Stimulated activated CD8-positive, alpha-beta memory T cell treated with anti-CD3 and anti-CD28 coated beads, Interleukin-12 subunit alpha, Interleukin-12 subunit beta, amount 100 ng/mL, for 1 hour (primary cell): ENCODE measurements at regions not wholly inside any gene's neighbourhood (a gene's known extent, or its start where the extent isn't known, plus 50 kb on each side); places are given as distances from the start of the nearest gene placed in this dataset.

ENCODE experiments used
- DNase-seq: peaks from one replicate; pipeline ENCODE4 v3.0.0-alpha.2; 2020; ENCODE audit warnings: low read depth

GRCh38 chr18:78071166-78071710 is 821.6 kb downstream of the GALR1 start:
- DNase-seq = no peak

DNA sequence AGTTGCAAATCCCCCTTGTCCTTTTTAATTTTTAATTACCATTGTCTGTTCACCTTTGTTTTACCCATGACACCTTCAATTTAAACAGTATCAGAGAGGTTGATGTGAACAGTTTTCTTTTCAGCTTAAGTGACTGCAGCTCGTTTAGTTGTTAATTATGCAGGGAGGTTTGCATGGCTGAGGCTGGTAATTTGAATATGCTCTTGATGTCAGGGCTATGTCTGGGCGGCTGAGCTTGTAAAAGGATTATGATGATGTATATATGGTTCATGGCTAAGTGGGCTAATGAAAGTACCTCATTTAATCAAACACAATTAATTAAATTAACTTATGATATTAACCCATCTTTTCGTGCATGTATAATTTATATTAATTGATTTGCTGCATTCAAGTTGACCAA is 822.1 kb downstream of the GALR1 start:
- no peak for DNase-seq

GRCh38 chr18:78072375-78072774 is 822.7 kb downstream of the GALR1 start:
- DNase-seq = no peak

DNA sequence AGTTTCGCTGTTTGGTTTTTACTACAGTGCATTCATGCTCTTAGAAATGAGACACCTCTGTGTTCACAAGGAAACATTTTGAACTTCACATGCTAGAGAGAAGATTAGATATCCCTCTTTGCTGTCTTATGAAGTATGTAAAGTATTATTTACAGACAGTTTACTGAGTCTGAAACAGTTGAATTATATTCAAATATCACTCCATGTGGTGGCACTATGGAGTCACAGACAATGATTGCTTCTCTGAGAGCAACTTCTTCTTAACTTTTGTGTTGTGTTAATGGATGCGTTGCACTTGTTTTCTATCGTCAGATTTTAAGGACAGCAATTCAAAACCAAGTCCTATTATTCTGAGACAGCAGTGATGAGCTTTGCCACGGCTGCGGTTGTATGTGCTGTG is 823.6 kb downstream of the GALR1 start:
- DNase-seq = no peak

- no peak for DNase-seq
Observed at GRCh38 chr18:78074400-78075020, 824.9 kb downstream of the GALR1 start.

DNA sequence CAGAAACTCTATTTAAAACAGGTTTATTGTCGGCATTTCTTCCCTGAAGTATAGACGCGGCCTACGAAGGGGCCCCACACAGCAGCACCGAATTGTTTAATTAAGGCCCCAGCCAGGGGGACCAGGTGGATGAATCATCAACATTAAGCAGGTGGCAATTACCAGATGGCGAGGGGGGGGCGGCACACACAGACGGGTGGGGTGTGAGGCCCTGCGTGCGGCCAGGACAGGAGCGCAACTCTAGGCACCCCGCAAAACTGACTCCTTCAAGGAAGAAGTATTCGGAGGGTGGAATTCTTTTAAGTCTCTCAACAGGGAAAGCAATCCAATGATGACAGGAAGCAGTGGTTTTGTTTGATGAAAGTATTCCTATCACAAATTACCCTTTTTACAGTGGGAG is 830.4 kb downstream of the GALR1 start:
- DNase-seq = no peak

DNA sequence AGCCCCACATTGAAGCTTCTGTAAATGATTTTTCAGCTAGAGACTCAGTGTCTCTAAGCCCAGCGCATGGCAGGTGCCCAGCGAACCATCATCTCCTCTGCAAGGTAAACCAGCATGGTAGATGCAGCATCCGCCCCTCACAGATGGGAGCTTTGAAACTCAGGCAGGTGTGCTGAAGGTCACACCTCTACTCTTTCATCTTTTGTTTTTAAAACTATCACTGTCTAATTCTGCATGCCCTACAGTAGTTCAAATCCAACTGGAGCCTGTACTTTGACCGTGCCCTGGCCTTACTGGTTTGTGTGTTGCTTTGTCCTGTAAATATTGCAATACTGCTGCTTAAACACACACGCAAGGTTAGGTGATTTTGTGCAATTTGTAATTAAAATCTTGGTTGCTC is 831.1 kb downstream of the GALR1 start:
- DNase-seq = no peak

- no peak for DNase-seq
Observed at GRCh38 chr18:78082816-78083215, 833.2 kb downstream of the GALR1 start.

- no peak for DNase-seq
Observed at GRCh38 chr18:78085241-78086185, 835.9 kb downstream of the GALR1 start.

DNA sequence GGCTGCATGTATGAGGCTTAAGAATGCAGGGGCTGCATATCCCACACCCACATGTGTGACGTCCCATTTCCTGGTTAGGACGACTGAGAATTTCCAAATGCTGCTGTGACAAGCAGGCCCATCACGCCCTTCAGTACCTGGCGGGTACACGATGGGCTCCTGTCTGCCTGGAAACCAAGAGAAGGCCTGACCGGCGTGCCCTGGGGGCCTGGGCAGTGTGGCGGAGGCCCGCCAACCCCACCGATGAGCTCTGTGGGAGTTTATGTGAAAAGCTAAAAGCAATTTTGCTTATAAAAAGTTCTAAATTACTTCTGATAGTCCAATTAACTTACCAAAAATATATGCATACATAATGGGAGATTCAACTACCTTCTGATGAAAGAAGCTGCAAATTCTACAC is 837.3 kb downstream of the GALR1 start:
- no peak for DNase-seq

GRCh38 chr18:78087338-78087737 is 837.7 kb downstream of the GALR1 start:
- DNase-seq = no peak

DNA sequence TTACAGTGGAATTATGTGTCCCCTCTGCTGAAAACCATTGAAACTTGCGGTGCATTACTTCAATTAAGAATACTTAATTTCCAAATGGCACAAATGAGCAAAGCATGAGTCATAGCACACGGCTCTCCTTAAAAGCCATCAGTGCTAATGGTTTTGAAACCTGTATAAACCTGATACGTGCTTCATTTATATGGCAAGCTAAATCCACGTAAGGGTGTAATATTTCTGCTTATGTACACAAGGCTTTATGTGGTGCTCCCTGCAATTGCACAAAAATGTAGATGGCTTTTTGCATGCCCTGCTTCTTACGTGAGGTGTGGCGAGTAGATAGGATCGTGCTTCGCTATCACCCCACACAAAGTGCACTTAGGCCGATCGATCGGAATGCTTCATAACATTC is 840.9 kb downstream of the GALR1 start:
- DNase-seq = no peak

- DNase-seq = no peak
Observed at GRCh38 chr18:78092901-78093300, 843.3 kb downstream of the GALR1 start.

DNA sequence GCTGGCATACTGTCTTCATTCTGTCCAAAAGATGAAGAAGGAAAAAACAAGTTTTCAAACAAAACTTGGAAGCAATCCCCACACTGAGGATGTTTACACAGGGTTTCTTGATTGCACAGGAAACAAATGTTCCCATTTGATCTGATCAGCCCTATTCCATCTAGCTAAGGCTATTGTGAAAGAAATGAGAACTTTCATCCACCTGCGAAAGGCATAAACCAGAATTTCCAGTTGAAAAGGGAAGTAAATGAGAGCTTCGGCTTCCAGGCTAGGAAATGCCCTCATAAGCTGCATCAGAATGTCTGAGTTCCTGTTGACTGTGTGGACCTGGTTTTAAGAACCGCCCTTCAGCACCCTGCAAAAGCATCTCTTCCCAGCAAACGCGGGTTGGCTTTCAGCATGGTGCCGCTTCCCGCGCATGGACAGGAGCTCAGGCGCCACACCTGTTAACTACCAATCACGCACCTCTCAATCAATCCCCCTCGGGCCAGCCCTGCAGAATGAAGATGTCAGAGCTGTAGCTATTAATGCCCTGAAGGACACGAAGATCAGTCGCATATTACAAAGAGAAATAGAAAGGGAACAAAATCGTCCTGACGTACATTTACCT is 850.4 kb downstream of the GALR1 start:
- DNase-seq = no peak

DNA sequence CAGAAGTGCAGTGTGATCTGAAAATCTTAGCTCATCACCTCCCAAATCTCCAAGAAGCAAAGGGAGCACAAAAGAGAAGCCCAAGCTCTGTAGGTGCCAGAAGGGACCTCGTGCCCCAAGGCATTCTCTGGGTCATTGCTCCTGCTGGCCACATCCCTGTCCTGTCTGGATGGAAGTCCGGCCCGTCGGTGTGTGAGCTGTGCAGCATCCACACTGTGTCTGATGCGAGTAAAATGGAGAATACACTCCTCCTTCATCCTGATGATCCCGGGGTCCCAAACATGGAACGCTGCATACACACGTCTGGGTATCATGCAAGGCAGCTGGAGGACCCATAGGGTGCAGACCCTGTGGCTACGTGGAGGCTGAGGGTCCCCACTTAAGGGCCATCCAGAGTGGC is 851.4 kb downstream of the GALR1 start:
- no peak for DNase-seq

DNA sequence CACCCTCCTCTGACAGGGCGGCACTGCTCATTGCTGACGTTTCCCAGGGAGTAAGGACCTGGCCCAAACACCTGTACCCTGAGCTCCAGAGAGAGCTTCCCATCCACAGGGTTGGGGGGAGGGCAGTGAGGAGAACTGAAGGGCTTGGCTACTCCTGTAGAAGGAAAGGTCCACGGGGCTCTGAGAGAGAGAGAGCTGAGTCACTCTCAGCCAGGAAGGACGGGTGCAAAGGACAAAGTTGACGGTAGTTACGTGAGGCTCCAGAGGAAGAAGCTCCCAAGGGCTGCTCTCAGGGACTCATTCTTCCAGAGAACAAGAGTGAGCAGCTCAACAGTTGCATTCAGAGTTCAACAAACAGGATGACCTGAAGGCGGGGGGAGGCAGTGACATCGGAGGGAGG is 852.5 kb downstream of the GALR1 start:
- no peak for DNase-seq

- no peak for DNase-seq
Observed at GRCh38 chr18:78105611-78106010, 856.0 kb downstream of the GALR1 start.

DNA sequence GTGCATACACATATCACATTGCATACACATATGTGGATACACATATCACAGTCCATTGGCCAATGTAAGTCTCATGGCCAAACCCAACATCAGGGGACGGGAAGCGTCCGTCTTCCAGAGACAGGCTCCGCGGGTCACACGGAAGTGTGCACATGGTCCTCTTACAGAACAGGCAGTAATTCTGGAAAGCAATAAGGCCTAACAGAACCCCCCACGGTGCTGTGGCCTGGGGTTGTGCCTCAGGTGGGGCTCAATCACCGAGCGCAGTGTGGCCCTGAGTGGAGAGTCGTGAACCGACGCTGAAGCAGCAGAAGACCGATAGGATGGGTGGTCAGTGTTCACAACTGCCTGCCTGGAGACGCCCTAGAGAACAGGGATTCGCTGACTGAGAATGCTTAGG is 857.3 kb downstream of the GALR1 start:
- no peak for DNase-seq

GRCh38 chr18:78107363-78107762 is 857.7 kb downstream of the GALR1 start:
- no peak for DNase-seq

DNA sequence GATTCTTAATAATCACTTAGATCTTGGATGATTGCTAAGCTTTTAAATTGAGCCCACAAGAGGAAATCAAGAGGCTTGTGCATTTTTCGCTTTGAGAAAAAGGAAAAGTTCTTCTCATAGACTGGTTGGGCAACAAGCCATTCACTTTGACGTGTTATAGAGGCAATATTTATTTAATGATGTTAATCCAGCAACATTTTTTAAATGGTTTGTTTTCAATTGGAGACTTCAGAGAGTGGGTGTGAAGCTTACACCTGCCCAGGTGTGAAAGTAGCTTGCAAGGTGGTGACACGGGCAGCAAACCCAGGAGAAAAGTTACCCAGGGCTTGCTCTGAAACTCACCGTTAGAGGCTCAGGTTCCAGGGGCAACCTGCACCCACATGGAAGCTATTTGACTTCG is 858.9 kb downstream of the GALR1 start:
- no peak for DNase-seq

DNA sequence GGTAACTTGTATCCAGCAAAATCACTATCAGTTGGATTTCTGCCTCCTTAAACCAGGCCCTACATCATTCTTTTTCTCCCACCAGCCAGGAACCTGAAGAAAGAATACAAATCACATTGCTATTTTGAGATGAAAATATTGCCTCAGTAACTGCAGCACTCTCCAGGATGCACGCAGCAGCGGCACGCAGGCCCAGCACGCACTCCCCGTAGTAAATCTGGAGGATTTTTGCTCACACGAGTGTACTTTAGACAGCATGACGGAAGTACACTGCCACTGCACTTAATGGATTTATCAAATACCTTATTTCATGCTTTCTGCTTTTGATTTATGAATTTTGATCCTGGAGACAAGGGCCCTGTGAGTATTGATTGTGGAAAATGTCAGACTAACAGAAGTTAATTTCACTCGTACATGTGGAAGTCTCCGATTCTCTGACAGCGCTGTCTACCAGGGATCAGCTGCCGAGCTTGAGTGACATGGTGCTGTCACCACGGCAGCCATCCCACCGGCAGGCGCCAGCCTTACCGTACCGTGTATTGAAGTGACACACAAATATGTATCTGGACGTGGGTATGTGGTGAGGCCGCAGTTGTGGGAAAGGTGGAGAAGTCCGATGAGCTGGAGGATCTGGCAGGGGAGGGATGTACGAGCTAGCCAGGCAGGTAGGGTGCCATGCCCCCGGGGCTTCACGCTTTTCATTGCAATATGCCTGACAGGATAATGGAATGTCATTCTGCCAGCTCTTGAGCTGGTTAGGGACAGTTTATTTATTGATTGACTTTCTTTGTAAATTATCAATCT is 863.7 kb downstream of the GALR1 start:
- no peak for DNase-seq

- DNase-seq = no peak
Observed at GRCh38 chr18:78113940-78114251, 864.2 kb downstream of the GALR1 start.
